Heart right ventricle (tissue), 16 donors: ENCODE measurements at regions not wholly inside any gene's neighbourhood (a gene's known extent, or its start where the extent isn't known, plus 50 kb on each side); places are given as distances from the start of the nearest gene placed in this dataset.

Experiments
- ATAC-seq, 8 donors: fragments of 200-7000 bp; cut with Tn5 transposase; one replicate each; pipeline ENCODE4 v1.9.1; 2020; ENCODE audit warnings: mild to moderate bottlenecking in 8 of 8, moderate library complexity in 8 of 8, moderate number of reproducible peaks in 1 of 8
- DNase-seq, 2 donors: peaks; one replicate each; pipeline ENCODE4 v3.0.0-alpha.2; 2020
- H3K27ac ChIP-seq, 10 donors: fragments of 200-600 bp; sonication (generic) in 2 of 10; one replicate each; pipeline versions ENCODE4 v1.5.0 to v1.8.0; 2020 to 2022; ENCODE audit warnings: mild to moderate bottlenecking in 3 of 10
- H3K27me3 ChIP-seq, 7 donors: fragments of 200-600 bp; one replicate each; pipeline ENCODE4 v1.8.0; 2021 to 2022; ENCODE audit warnings: mild to moderate bottlenecking in 2 of 7
- H3K36me3 ChIP-seq, 9 donors: fragments of 200-600 bp; sonication (generic) in 1 of 9; one replicate each; pipeline versions ENCODE4 v1.5.0 to v1.8.0; 2020 to 2022; ENCODE audit warnings: mild to moderate bottlenecking in 2 of 9
- H3K4me1 ChIP-seq, 9 donors: fragments of 200-600 bp; sonication (generic) in 1 of 9; one replicate each; pipeline versions ENCODE4 v1.5.0 to v1.8.0; 2020 to 2022; ENCODE audit warnings: mild to moderate bottlenecking in 4 of 9
- H3K4me3 ChIP-seq, 10 donors: fragments of 200-600 bp; sonication (generic) in 2 of 10; one replicate each; pipeline versions ENCODE4 v1.5.0 to v1.8.0; 2020 to 2022; ENCODE audit warnings: mild to moderate bottlenecking in 7 of 10, moderate library complexity in 2 of 10
- H3K9me3 ChIP-seq, 11 donors: fragments of 200-600 bp in 10 of 11; sonication (generic) in 2 of 11; one replicate each; pipeline versions ENCODE4 v1.5.0 to v1.8.0; 2013 to 2022; ENCODE audit warnings: mild to moderate bottlenecking in 2 of 11, control low read depth in 1 of 11, moderate library complexity in 1 of 11
- WGBS, 2 donors: extraction: QIAGEN DNeasy Blood & Tissue Kit; methylation state at CpG; one replicate each; pipeline ENCODE4 v1.1.7; 2013; ENCODE audit warnings: inconsistent platforms in 1 of 2; 5-methylcytosine and 5-hydroxymethylcytosine counted together
- intact Hi-C, 10 donors: fragments of 100-400 bp; cut with DNase I; formaldehyde crosslinking; loops; one replicate each; pipeline versions ENCODE4 v1.11.1 to v1.14.2; 2022
- TF ChIP-seq, protein P1 (sequence below), 9 donors: fragments of 200-600 bp; sonication (generic) in 2 of 9; IDR thresholded peaks; one replicate each; pipeline versions ENCODE4 v1.5.0 to v1.8.0; 2021 to 2022; ENCODE audit warnings: antibody characterized with exemption in 9 of 9, mild to moderate bottlenecking in 5 of 9, moderate library complexity in 1 of 9
- donor health status: Arrhythmogenic right ventricular cardiomyopathy.
- donor health status: ischemic (EF 13 %, LVEDD 7.1; RV severe dilation, severe dysfunction).
- donor health status: healthy with polysubstance abuse.
- donor health status: DM: no; HTN: yes; CAD: no.
- donor health status: DM: no; HTN: no; CAD: no.
- donor health status: ischemic (EF 25% LVEDD 6.9; RV normal size, moderate dysfunction).
- donor health status: ischemic (EF 25% LVEDD 5.7; RV mildly dilated, moderate dysfunction).
- donor health status: healthy.
- donor health status: DM: yes; HTN: yes; CAD: no.
- donor health status: Ischemic cardiomyopathy.
- donor health status: ischemic (EF 35%, LVEDD 5.7; RV mildly dilated, moderate dysfunction).
- donor health status: nonischemic (EF 11% LVEDD 7.7; RV severe dilation, severe dysfunction).
- donor health status: DM: yes; HTN: yes; CAD: no.
- donor health status: PGD.
- donor health status: ischemic (EF 29% LVEDD 5.4; RV normal size, mild dysfunction).
- donor health status: nonischemic (EF 23%, LVEDD 6.1; RV moderate dilation, normal function).

DNA sequence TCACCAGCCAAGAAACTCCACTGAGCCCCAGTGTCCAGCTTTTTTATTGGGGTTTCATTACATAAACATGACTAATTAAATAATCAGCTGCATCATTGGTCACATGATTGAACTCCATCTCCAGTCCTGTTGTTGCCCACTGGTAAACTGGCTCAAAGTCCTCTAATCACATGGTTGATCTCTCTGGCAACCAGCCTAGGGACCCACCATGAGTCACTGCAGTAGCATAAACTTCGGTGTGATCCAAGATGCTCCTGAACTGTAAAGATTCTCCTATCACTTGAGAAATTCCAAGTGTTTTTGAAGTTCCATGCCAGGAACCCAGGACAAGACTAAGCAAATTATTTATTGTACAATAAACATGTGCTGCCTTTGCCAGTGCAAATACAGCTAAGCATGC lies 130.4 kb upstream of the AUTS2 start:
- Histone ChIP-seq H3K36me3 (no peaks in the 10 kb centered on the region), H3K4me1 (no peaks in the 10 kb centered on the region), H3K27ac (no peak overlapping the region), H3K4me3 (no peak overlapping the region), H3K9me3 (peaks cover 0 to 37% (median 6%) of the 10 kb centered on the region in 11 donors), H3K27me3 (peaks cover 0 to 5% (median 0%) of the 10 kb centered on the region in 7 donors)
- ATAC-seq: no peak
- TF ChIP-seq, protein P1, sequence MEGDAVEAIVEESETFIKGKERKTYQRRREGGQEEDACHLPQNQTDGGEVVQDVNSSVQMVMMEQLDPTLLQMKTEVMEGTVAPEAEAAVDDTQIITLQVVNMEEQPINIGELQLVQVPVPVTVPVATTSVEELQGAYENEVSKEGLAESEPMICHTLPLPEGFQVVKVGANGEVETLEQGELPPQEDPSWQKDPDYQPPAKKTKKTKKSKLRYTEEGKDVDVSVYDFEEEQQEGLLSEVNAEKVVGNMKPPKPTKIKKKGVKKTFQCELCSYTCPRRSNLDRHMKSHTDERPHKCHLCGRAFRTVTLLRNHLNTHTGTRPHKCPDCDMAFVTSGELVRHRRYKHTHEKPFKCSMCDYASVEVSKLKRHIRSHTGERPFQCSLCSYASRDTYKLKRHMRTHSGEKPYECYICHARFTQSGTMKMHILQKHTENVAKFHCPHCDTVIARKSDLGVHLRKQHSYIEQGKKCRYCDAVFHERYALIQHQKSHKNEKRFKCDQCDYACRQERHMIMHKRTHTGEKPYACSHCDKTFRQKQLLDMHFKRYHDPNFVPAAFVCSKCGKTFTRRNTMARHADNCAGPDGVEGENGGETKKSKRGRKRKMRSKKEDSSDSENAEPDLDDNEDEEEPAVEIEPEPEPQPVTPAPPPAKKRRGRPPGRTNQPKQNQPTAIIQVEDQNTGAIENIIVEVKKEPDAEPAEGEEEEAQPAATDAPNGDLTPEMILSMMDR (IDR thresholded peaks at IDR 0.05): no peak
- intact Hi-C loops: no loop called here
- DNase-seq: no peak
- WGBS, 2 donors: 93 to 97% methylated on average over 1 of the region's 1 CpG

DNA sequence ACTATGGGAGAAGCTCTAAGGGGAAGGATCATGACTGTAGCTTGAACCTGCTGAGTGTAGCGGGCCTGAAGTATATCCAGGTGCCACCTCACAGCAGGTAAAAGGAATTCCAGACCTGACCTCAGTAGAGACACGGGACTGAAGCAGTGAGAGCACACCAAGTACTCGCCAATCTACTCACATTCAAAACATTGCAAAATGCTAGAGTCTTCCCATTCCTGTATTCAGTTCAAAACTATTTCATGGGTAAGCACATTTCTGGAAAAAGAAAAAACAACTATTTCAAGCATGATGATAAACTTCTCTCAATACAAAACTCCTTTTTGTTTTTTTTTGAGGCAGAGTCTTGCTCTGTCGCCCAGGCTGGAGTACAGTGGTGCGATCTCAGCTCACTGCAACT lies 121.9 kb upstream of the AUTS2 start:
- Histone ChIP-seq H3K27ac (no peak overlapping the region), H3K4me3 (no peak overlapping the region), H3K27me3 (no peaks in the 10 kb centered on the region), H3K36me3 (no peaks in the 10 kb centered on the region), H3K9me3 (no peaks in the 10 kb centered on the region), H3K4me1 (no peaks in the 10 kb centered on the region)
- intact Hi-C loops: no loop called here
- ATAC-seq: no peak
- 85 to 89% methylated on average over 5 of the region's 5 CpGs for WGBS, 2 donors
- TF ChIP-seq, protein P1 (IDR thresholded peaks at IDR 0.05): no peak
- DNase-seq: no peak

DNA sequence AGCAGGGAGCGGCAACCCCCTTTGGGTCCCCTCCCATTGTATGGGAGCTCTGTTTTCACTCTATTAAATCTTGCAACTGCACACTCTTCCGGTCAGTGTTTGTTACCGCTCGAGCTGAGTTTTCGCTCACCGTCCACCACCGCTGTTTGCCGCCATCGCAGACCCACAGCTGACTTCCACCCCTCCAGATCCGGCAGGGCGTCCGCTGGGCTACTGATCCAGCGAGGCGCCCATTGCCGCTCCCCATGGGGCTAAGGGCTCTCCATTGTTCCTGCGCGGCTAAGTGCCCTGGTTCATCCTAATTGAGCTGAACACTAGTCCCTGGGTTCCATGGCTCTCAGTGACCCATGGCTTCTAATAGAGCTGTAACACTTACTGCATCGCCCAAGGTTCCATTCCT lies 115.6 kb upstream of the AUTS2 start:
- Histone ChIP-seq H3K9me3 (no peaks in the 10 kb centered on the region), H3K27me3 (no peaks in the 10 kb centered on the region), H3K4me1 (no peaks in the 10 kb centered on the region), H3K27ac (no peak overlapping the region), H3K36me3 (no peaks in the 10 kb centered on the region), H3K4me3 (no peak overlapping the region)
- DNase-seq (no peak), ATAC-seq (no peak)
- 97 to 98% methylated on average over 18 of the region's 18 CpGs for WGBS, 2 donors
- intact Hi-C loops: no loop called here
- TF ChIP-seq, protein P1 (IDR thresholded peaks at IDR 0.05): no peak

DNA sequence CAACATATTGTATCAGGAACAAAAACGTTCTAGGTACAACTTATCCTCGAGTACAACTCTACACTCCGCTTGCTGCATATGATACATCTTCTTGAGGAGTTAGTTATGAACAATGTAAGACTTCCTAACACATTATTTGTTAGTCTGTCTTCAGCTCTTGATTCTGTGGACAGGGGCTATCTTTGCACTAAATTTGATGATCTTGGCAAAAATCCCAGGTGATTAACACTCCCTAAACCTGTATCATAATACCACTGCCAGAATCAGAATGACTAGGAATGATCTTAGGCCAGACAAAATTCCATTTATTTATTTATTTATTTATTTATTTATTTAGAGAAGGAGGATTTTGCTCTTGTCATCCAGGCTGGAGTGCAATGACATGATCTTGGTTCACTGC lies 108.7 kb upstream of the AUTS2 start:
- ATAC-seq: no peak
- intact Hi-C loops: no loop called here
- DNase-seq: no peak
- no peaks in the 10 kb centered on the region for H3K9me3 ChIP-seq
- no peaks in the 10 kb centered on the region for H3K36me3 ChIP-seq
- H3K27me3 ChIP-seq: no peaks in the 10 kb centered on the region
- no peak overlapping the region for H3K27ac ChIP-seq
- TF ChIP-seq, protein P1 (IDR thresholded peaks at IDR 0.05): no peak
- no peak overlapping the region for H3K4me3 ChIP-seq
- WGBS, 2 donors: 93 to 95% methylated on average over 3 of the region's 3 CpGs
- peaks cover 0 to 4% (median 0%) of the 10 kb centered on the region in 9 donors for H3K4me1 ChIP-seq

DNA sequence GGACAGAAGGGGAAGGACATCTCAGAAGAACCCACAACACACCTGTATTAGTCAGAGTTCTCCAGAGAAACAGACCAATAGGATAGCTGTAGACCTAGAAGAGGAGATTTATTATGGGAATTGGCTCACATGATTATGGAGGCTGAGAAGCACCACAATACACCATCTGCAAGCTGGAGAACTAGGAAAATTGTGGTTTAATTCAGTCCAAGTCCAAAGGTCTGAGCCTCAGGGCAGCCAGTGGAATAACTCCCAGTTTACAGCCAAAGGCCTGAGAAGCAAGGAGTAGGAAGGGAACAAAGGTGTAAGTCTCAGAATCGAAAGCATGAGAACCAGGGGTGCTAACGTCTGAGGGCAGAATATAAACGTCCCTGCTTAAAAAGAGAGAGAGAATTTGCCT lies 99.6 kb upstream of the AUTS2 start:
- Histone ChIP-seq H3K4me1 (no peaks in the 10 kb centered on the region), H3K27me3 (no peaks in the 10 kb centered on the region), H3K36me3 (no peaks in the 10 kb centered on the region), H3K9me3 (peaks cover 0 to 26% (median 0%) of the 10 kb centered on the region in 11 donors), H3K27ac (no peak overlapping the region), H3K4me3 (no peak overlapping the region)
- DNase-seq: no peak
- WGBS, 2 donors: 86 to 98% methylated on average over 3 of the region's 3 CpGs
- intact Hi-C loops: no loop called here
- TF ChIP-seq, protein P1 (IDR thresholded peaks at IDR 0.05): no peak
- no peak for ATAC-seq
